ENCODE measurements at regions not wholly inside any gene's neighbourhood (a gene's known extent, or its start where the extent isn't known, plus 50 kb on each side); places are given as distances from the start of the nearest gene placed in this dataset.

- TF ChIP-seq SPI1 (IDR thresholded peaks at IDR 0.05; ENCODE audit: low read depth, low read length) (no peak), POLR2A (IDR thresholded peaks at IDR 0.05; ENCODE audit: low read depth, low read length) (no peak), POLR2AphosphoS5 (IDR thresholded peaks at IDR 0.05; ENCODE audit: low read depth, low read length) (no peak), POU2F2 (IDR thresholded peaks at IDR 0.05; ENCODE audit: low read depth, low read length) (no peak), TAF1 (IDR thresholded peaks at IDR 0.05; ENCODE audit: low read depth, low read length) (no peak)
Observed at GRCh38 chr7:109873296-109873695, 1217.6 kb upstream of the LRRN3 start.

All from GM12891 (cell line).